ENCODE measurements at regions not wholly inside any gene's neighbourhood (a gene's known extent, or its start where the extent isn't known, plus 50 kb on each side); places are given as distances from the start of the nearest gene placed in this dataset.

- no peaks in the 10 kb centered on the region for H3K27me3 ChIP-seq (ENCODE audit: insufficient read depth, low read length)
- no peak overlapping the region for H3K27ac ChIP-seq (ENCODE audit: low read depth, low read length)
- no peak overlapping the region for H3K9ac ChIP-seq (ENCODE audit: low read length)
- no peak overlapping the region for H3K4me3 ChIP-seq (replicated peaks in 1 of 2; ENCODE audit: low read depth in 1 of 2, low read length in 2 of 2)
- no peaks in the 10 kb centered on the region for H3K36me3 ChIP-seq (ENCODE audit: control insufficient read depth in 1 of 2, insufficient read depth in 2 of 2, low read length in 2 of 2)
- H3K4me2 ChIP-seq (ENCODE audit: low read length), result no peak overlapping the region
- POLR2A ChIA-PET, result no interaction called here
- no peaks in the 10 kb centered on the region for H3K4me1 ChIP-seq (ENCODE audit: control insufficient read depth in 1 of 2, insufficient read depth in 2 of 2, low read length in 2 of 2)
- ATAC-seq (no peak), DNase-seq (ENCODE audit: low read depth, low spot score) (no peak)
- no peaks in the 10 kb centered on the region for H3K79me2 ChIP-seq (ENCODE audit: insufficient read depth, low read length)
- no peak overlapping the region for H2AFZ ChIP-seq (ENCODE audit: low read depth, low read length, poor library complexity, severe bottlenecking)
- H4K20me1 ChIP-seq (ENCODE audit: insufficient read depth), result no peaks in the 10 kb centered on the region
- TF ChIP-seq CEBPB (IDR thresholded peaks at IDR 0.05; ENCODE audit: low read depth) (no peak), JUND (IDR thresholded peaks at IDR 0.05) (no peak), SRF (IDR thresholded peaks at IDR 0.05; ENCODE audit: low read depth) (no peak), EZH2phosphoT487 (IDR thresholded peaks at IDR 0.05; ENCODE audit: borderline replicate concordance) (no peak), SIN3A (IDR thresholded peaks at IDR 0.05; ENCODE audit: low read depth) (no peak), CBX3 (IDR thresholded peaks at IDR 0.05; ENCODE audit: low read depth) (no peak), EZH2 (IDR thresholded peaks at IDR 0.05) (no peak), TCF7L2 (IDR thresholded peaks at IDR 0.05; ENCODE audit: borderline replicate concordance, extremely low read depth, insufficient read depth, insufficient read length) (no peak), ATF3 (IDR thresholded peaks at IDR 0.05) (no peak), POLR2AphosphoS5 (IDR thresholded peaks at IDR 0.05; ENCODE audit: low read depth, low read length) (no peak), ELF1 (IDR thresholded peaks at IDR 0.05; ENCODE audit: borderline replicate concordance, low read depth) (no peak), SP1 (IDR thresholded peaks at IDR 0.05; ENCODE audit: low read depth) (no peak), FOSL1 (IDR thresholded peaks at IDR 0.05; ENCODE audit: low read depth) (no peak), ZBTB33 (IDR thresholded peaks at IDR 0.05; ENCODE audit: extremely low read depth, insufficient replicate concordance, low read length) (no peak), ZNF274 (IDR thresholded peaks at IDR 0.05; ENCODE audit: low read depth, low read length) (no peak), EGR1 (IDR thresholded peaks at IDR 0.05; ENCODE audit: low read depth) (no peak), YY1 (IDR thresholded peaks at IDR 0.05; ENCODE audit: extremely low read depth, insufficient replicate concordance, low read depth, low read length) (no peak), POLR2A (IDR thresholded peaks at IDR 0.05; ENCODE audit: borderline replicate concordance, extremely low read depth, insufficient read depth, insufficient read length) (no peak)
- TF ChIP-seq, protein P1, sequence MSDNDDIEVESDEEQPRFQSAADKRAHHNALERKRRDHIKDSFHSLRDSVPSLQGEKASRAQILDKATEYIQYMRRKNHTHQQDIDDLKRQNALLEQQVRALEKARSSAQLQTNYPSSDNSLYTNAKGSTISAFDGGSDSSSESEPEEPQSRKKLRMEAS (IDR thresholded peaks at IDR 0.05), result no peak
- no peaks in the 10 kb centered on the region for H3K9me2 ChIP-seq (ENCODE audit: insufficient read depth)
- no peaks in the 10 kb centered on the region for H3K9me3 ChIP-seq (ENCODE audit: control insufficient read depth in 1 of 2, insufficient read depth in 1 of 2, low read depth in 1 of 2, low read length in 2 of 2)
- no TSS peak for BruUV-seq (replicated peaks)
- RAD21 ChIA-PET (ENCODE audit: low non-redundant PET in 1 of 2, low total read pairs in 2 of 2, uncharacterized antibody in 2 of 2, unreplicated experiment in 2 of 2), result no interaction called here
- intact Hi-C loops (cut with micrococcal nuclease), result no loop called here
- CTCF ChIA-PET, result no interaction called here
Measured at GRCh38 chr5:124692950-124693349, 53.5 kb downstream of the ZNF608 start.

Measured in HCT116 (cell line).